Activated CD4-positive, CD25-positive, alpha-beta regulatory T cell treated with anti-CD3 and anti-CD28 coated beads, Interleukin-2, amount 50 U/mL, for 72 hours (primary cell): ENCODE measurements at regions not wholly inside any gene's neighbourhood (a gene's known extent, or its start where the extent isn't known, plus 50 kb on each side); places are given as distances from the start of the nearest gene placed in this dataset.
"Not testable (repeated sequence)": the region's sequence is repeated elsewhere in the genome, so short reads cannot be mapped to it uniquely, and the experiment has no call there.

Source experiments
- DNase-seq: peaks from one replicate; pipeline ENCODE4 v3.0.0; 2021

- not testable (repeated sequence) for DNase-seq
These were observed 117.4 kb upstream of the SYT13 start for GRCh38 chr11:45403521-45403920.

- no peak for DNase-seq
These were observed 116.0 kb upstream of the SYT13 start for GRCh38 chr11:45402049-45402630.

- no peak for DNase-seq
These were observed 114.5 kb upstream of the SYT13 start for GRCh38 chr11:45400591-45400990.

GRCh38 chr11:45399166-45399565 is 113.0 kb upstream of the SYT13 start:
- no peak for DNase-seq

- DNase-seq = no peak
These were observed 112.2 kb upstream of the SYT13 start for GRCh38 chr11:45398325-45398724.

GRCh38 chr11:45396394-45396793 is 110.3 kb upstream of the SYT13 start:
- DNase-seq = no peak

GRCh38 chr11:45395947-45396346 is 109.8 kb upstream of the SYT13 start:
- no peak for DNase-seq

- no peak for DNase-seq
These were observed 109.3 kb upstream of the SYT13 start for GRCh38 chr11:45395421-45395820.

- DNase-seq = no peak
These were observed 108.3 kb upstream of the SYT13 start for GRCh38 chr11:45394294-45395085.

- DNase-seq = no peak
These were observed 107.7 kb upstream of the SYT13 start for GRCh38 chr11:45393826-45394225.

- no peak for DNase-seq
These were observed 107.2 kb upstream of the SYT13 start for GRCh38 chr11:45393334-45393733.

GRCh38 chr11:45392591-45393091 is 106.5 kb upstream of the SYT13 start:
- no peak for DNase-seq

GRCh38 chr11:45392154-45392553 is 106.0 kb upstream of the SYT13 start:
- DNase-seq = no peak

- DNase-seq = no peak
These were observed 105.2 kb upstream of the SYT13 start for GRCh38 chr11:45391168-45391850.

- no peak for DNase-seq
These were observed 104.3 kb upstream of the SYT13 start for GRCh38 chr11:45390407-45390806.

GRCh38 chr11:45388472-45388871 is 102.3 kb upstream of the SYT13 start:
- DNase-seq = no peak

GRCh38 chr11:45387885-45388284 is 101.7 kb upstream of the SYT13 start:
- DNase-seq = not testable (repeated sequence)

- DNase-seq = no peak
These were observed 100.8 kb upstream of the SYT13 start for GRCh38 chr11:45386972-45387371.

- no peak for DNase-seq
These were observed 99.7 kb upstream of the SYT13 start for GRCh38 chr11:45385844-45386243.

- no peak for DNase-seq
These were observed 99.3 kb upstream of the SYT13 start for GRCh38 chr11:45385423-45385822.

GRCh38 chr11:45384711-45385241 is 98.6 kb upstream of the SYT13 start:
- DNase-seq = no peak

- DNase-seq = no peak
These were observed 97.9 kb upstream of the SYT13 start for GRCh38 chr11:45384016-45384415.

GRCh38 chr11:45383224-45383623 is 97.1 kb upstream of the SYT13 start:
- no peak for DNase-seq
